Peyer's patch (tissue), 4 donors: ENCODE measurements at regions not wholly inside any gene's neighbourhood (a gene's known extent, or its start where the extent isn't known, plus 50 kb on each side); places are given as distances from the start of the nearest gene placed in this dataset.

Source experiments
- DNase-seq, 3 donors: peaks; one replicate each; pipeline ENCODE4 v3.0.0-alpha.2; 2017 to 2019
- H3K27ac ChIP-seq, 4 donors: fragments of 200-600 bp; sonication (generic); one replicate each; pipeline ENCODE4 v1.5.1; 2016 to 2019
- H3K27me3 ChIP-seq, 2 donors: fragments of 200-600 bp; sonication (generic); one replicate each; pipeline ENCODE4 v1.5.1; 2019
- H3K36me3 ChIP-seq, 3 donors: fragments of 200-600 bp; sonication (generic); one replicate each; pipeline ENCODE4 v1.5.1; 2016 to 2019
- H3K4me1 ChIP-seq, 4 donors: fragments of 200-600 bp; sonication (generic); one replicate each; pipeline ENCODE4 v1.5.1; 2016 to 2019
- H3K4me3 ChIP-seq, 4 donors: fragments of 200-600 bp; sonication (generic); 1 replicate in 3 of 4; 2 replicates in 1 of 4; pipeline ENCODE4 v1.5.1; 2016 to 2019; ENCODE audit warnings: mild to moderate bottlenecking in 1 of 4
- H3K9me3 ChIP-seq, 4 donors: fragments of 200-600 bp; sonication (generic); one replicate each; pipeline ENCODE4 v1.5.1; 2016 to 2019; ENCODE audit warnings: mild to moderate bottlenecking in 1 of 4
- CTCF ChIP-seq, 6 experiments: fragments of 450-650 bp in 4 of 6; fragments of 200-600 bp in 2 of 6; sonication (generic) in 1 of 6; IDR thresholded peaks; one replicate each; pipeline ENCODE4 v1.5.1; 2017 to 2019; ENCODE audit warnings: antibody characterized with exemption in 6 of 6, mild to moderate bottlenecking in 3 of 6, moderate library complexity in 1 of 6
- POLR2A ChIP-seq, 2 donors: fragments of 450-650 bp; IDR thresholded peaks; one replicate each; pipeline ENCODE4 v1.5.1; 2017; ENCODE audit warnings: antibody characterized with exemption in 2 of 2, mild to moderate bottlenecking in 2 of 2, moderate library complexity in 2 of 2

DNA sequence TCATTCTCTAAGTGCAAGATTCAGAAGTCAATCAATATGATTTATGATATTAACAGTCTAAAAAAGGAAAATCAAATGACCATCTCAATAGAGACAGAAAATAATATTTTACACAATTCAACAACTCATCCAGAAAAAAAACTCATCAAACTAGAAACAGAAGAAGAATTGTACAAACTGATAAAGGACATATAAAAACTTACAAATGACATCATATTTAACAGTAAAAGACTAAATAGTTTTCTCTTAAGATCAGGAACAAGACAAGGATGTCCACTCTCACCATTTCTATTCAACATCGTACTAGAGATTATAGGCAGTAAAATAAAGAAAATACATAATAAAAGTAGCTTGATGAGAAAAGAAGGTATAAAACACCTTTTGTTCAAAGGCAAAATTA is 527.3 kb downstream of the DACH1 start:
- DNase-seq = no peak
- TF ChIP-seq CTCF (IDR thresholded peaks at IDR 0.05) = no peak
- no peaks in the 10 kb centered on the region for H3K27me3 ChIP-seq
- no peaks in the 10 kb centered on the region for H3K4me1 ChIP-seq
- no peak overlapping the region for H3K4me3 ChIP-seq
- no peak overlapping the region for H3K27ac ChIP-seq
- no peaks in the 10 kb centered on the region for H3K36me3 ChIP-seq
- H3K9me3 ChIP-seq = no peaks in the 10 kb centered on the region

GRCh38 chr13:71339005-71339404 is 528.0 kb downstream of the DACH1 start:
- Histone ChIP-seq H3K9me3 (no peaks in the 10 kb centered on the region), H3K27ac (no peak overlapping the region), H3K4me3 (no peak overlapping the region), H3K4me1 (no peaks in the 10 kb centered on the region), H3K27me3 (no peaks in the 10 kb centered on the region), H3K36me3 (no peaks in the 10 kb centered on the region)
- DNase-seq = no peak
- TF ChIP-seq CTCF (IDR thresholded peaks at IDR 0.05) (no peak), POLR2A (IDR thresholded peaks at IDR 0.05) (no peak)

DNA sequence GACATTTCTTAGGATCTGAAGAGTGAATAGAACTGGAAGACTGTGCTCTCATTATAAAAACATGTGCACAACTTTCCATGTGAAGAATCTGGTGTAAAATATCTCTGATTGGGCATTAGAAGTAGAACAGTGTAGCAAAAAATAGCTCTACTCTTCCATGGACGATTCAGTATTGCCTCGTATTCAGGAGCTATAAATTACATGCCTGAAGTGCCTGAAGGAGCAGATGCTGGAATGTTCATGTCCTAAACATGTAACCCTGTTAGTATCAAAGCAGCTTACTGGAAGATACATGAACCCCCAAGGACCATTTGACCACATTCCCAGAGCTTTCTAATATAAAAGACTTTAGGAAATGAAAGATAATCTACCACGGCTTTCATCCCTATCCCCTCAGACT is 528.9 kb downstream of the DACH1 start:
- no peak overlapping the region for H3K27ac ChIP-seq
- TF ChIP-seq CTCF (IDR thresholded peaks at IDR 0.05) = no peak
- TF ChIP-seq POLR2A (IDR thresholded peaks at IDR 0.05) = no peak
- DNase-seq = no peak
- no peaks in the 10 kb centered on the region for H3K27me3 ChIP-seq
- H3K4me1 ChIP-seq = no peaks in the 10 kb centered on the region
- no peaks in the 10 kb centered on the region for H3K9me3 ChIP-seq
- no peak overlapping the region for H3K4me3 ChIP-seq
- H3K36me3 ChIP-seq = no peaks in the 10 kb centered on the region

GRCh38 chr13:71327266-71327665 is 539.7 kb downstream of the DACH1 start:
- Histone ChIP-seq H3K9me3 (no peaks in the 10 kb centered on the region), H3K27ac (no peak overlapping the region), H3K4me3 (no peak overlapping the region), H3K27me3 (no peaks in the 10 kb centered on the region), H3K4me1 (no peaks in the 10 kb centered on the region), H3K36me3 (no peaks in the 10 kb centered on the region)
- TF ChIP-seq POLR2A (IDR thresholded peaks at IDR 0.05) (no peak), CTCF (IDR thresholded peaks at IDR 0.05) (no peak)
- DNase-seq = no peak

GRCh38 chr13:71325556-71325955 is 541.4 kb downstream of the DACH1 start:
- no peaks in the 10 kb centered on the region for H3K4me1 ChIP-seq

More at GRCh38 chr13:71325556-71325955, 541.4 kb downstream of the DACH1 start:
- H3K9me3 ChIP-seq = peaks cover 0 to 1% (median 0%) of the 10 kb centered on the region in 4 donors
- H3K27ac ChIP-seq = no peak overlapping the region
- H3K36me3 ChIP-seq = no peaks in the 10 kb centered on the region
- H3K27me3 ChIP-seq = no peaks in the 10 kb centered on the region
- no peak for DNase-seq
- no peak overlapping the region for H3K4me3 ChIP-seq
- TF ChIP-seq POLR2A (IDR thresholded peaks at IDR 0.05) = no peak
- TF ChIP-seq CTCF (IDR thresholded peaks at IDR 0.05) = no peak
